ENCODE measurements at regions not wholly inside any gene's neighbourhood (a gene's known extent, or its start where the extent isn't known, plus 50 kb on each side); places are given as distances from the start of the nearest gene placed in this dataset.

- H3K4me1 ChIP-seq = peaks cover 0 to 4% (median 0%) of the 10 kb centered on the region in 4 donors
- no peaks in the 10 kb centered on the region for H3K9me3 ChIP-seq
- H3K27me3 ChIP-seq = no peaks in the 10 kb centered on the region
- DNase-seq = no peak
- 74 to 82% methylated on average over 13 to 14 of the region's 14 CpGs for WGBS, 2 donors (ENCODE audit: low coverage in 1 of 2)
- no peak for TF ChIP-seq CTCF (IDR thresholded peaks at IDR 0.05)
- no peak for TF ChIP-seq POLR2AphosphoS5 (IDR thresholded peaks at IDR 0.05)
- no peak for TF ChIP-seq POLR2A (IDR thresholded peaks at IDR 0.05)
- no peak for TF ChIP-seq EP300 (IDR thresholded peaks at IDR 0.05; ENCODE audit: low read depth)
- in situ Hi-C loops (cut with MboI; ENCODE audit: low pct_ligation_motif_present in 1 of 4, low pct_unique_long_range_greater_than_20kb in 1 of 4, low sequenced_read_pairs in 3 of 4) (no loop called here), intact Hi-C loops (cut with DNase I; ENCODE audit: low total_unique reads) (no loop called here)
- no peak overlapping the region for H3K27ac ChIP-seq
- no peak overlapping the region for H3K4me3 ChIP-seq
- H3K36me3 ChIP-seq = no peaks in the 10 kb centered on the region
Observed at GRCh38 chr10:43968961-43969360, 320.3 kb upstream of the ZNF32 start.

- intact Hi-C loops (cut with DNase I; ENCODE audit: low total_unique reads) (no loop called here), in situ Hi-C loops (cut with MboI; ENCODE audit: low pct_ligation_motif_present in 1 of 4, low pct_unique_long_range_greater_than_20kb in 1 of 4, low sequenced_read_pairs in 3 of 4) (no loop called here)
- Histone ChIP-seq H3K27ac (no peak overlapping the region), H3K9me3 (no peaks in the 10 kb centered on the region), H3K4me3 (no peak overlapping the region), H3K4me1 (peaks cover 0 to 4% (median 0%) of the 10 kb centered on the region in 4 donors), H3K27me3 (no peaks in the 10 kb centered on the region), H3K36me3 (no peaks in the 10 kb centered on the region)
- DNase-seq = no peak
- 80% methylated on average over 1 of the region's 1 CpG; no CpG with 5 or more reads in 1 of the 2 donors for WGBS, 2 donors (ENCODE audit: low coverage in 1 of 2)
- TF ChIP-seq EP300 (IDR thresholded peaks at IDR 0.05; ENCODE audit: low read depth) (no peak), POLR2A (IDR thresholded peaks at IDR 0.05) (no peak), CTCF (IDR thresholded peaks at IDR 0.05) (no peak), POLR2AphosphoS5 (IDR thresholded peaks at IDR 0.05) (no peak)
Observed at GRCh38 chr10:43968076-43968475, 319.4 kb upstream of the ZNF32 start.

GRCh38 chr10:43966571-43966965 lies 317.9 kb upstream of the ZNF32 start:
- no peaks in the 10 kb centered on the region for H3K27me3 ChIP-seq
- in situ Hi-C loops (cut with MboI; ENCODE audit: low pct_ligation_motif_present in 1 of 4, low pct_unique_long_range_greater_than_20kb in 1 of 4, low sequenced_read_pairs in 3 of 4) = no loop called here

GRCh38 chr10:43965918-43966570 lies 317.4 kb upstream of the ZNF32 start:
- 53 to 89% methylated on average over 2 to 7 of the region's 7 CpGs for WGBS, 2 donors (ENCODE audit: low coverage in 1 of 2)
- no peak overlapping the region for H3K4me3 ChIP-seq
- no peaks in the 10 kb centered on the region for H3K36me3 ChIP-seq
- H3K9me3 ChIP-seq = no peaks in the 10 kb centered on the region
- intact Hi-C loops (cut with DNase I; ENCODE audit: low total_unique reads) (no loop called here), in situ Hi-C loops (cut with MboI; ENCODE audit: low pct_ligation_motif_present in 1 of 4, low pct_unique_long_range_greater_than_20kb in 1 of 4, low sequenced_read_pairs in 3 of 4) (no loop called here)
- DNase-seq = no peak
- H3K4me1 ChIP-seq = peaks cover 0 to 4% (median 0%) of the 10 kb centered on the region in 4 donors
- TF ChIP-seq CTCF (IDR thresholded peaks at IDR 0.05) = no peak
- TF ChIP-seq EP300 (IDR thresholded peaks at IDR 0.05; ENCODE audit: low read depth) = no peak
- H3K27me3 ChIP-seq = no peaks in the 10 kb centered on the region
- H3K27ac ChIP-seq = no peak overlapping the region

More at GRCh38 chr10:43966571-43966965, 317.9 kb upstream of the ZNF32 start:
- DNase-seq = no peak
- peaks cover 0 to 4% (median 0%) of the 10 kb centered on the region in 4 donors for H3K4me1 ChIP-seq
- H3K4me3 ChIP-seq = no peak overlapping the region
- TF ChIP-seq EP300 (IDR thresholded peaks at IDR 0.05; ENCODE audit: low read depth) (no peak), CTCF (IDR thresholded peaks at IDR 0.05) (no peak), POLR2A (IDR thresholded peaks at IDR 0.05) (no peak), POLR2AphosphoS5 (IDR thresholded peaks at IDR 0.05) (no peak)
- H3K27ac ChIP-seq = no peak overlapping the region
- WGBS, 2 donors (ENCODE audit: low coverage in 1 of 2) = 89% methylated on average over 3 of the region's 3 CpGs; no CpG with 5 or more reads in 1 of the 2 donors
- intact Hi-C loops (cut with DNase I; ENCODE audit: low total_unique reads) = no loop called here
- H3K36me3 ChIP-seq = no peaks in the 10 kb centered on the region
- no peaks in the 10 kb centered on the region for H3K9me3 ChIP-seq

Data from transverse colon (tissue), 4 donors.